HCT116 (cell line): ENCODE measurements at regions not wholly inside any gene's neighbourhood (a gene's known extent, or its start where the extent isn't known, plus 50 kb on each side); places are given as distances from the start of the nearest gene placed in this dataset.

Experiments
- ATAC-seq: fragments of 200-7000 bp; cut with Tn5 transposase; 2 replicates; pipeline ENCODE4 v1.9.1; 2020; ENCODE audit warnings: mild to moderate bottlenecking, moderate library complexity
- BruUV-seq: library from RNA; stranded (reverse); fragments of 400-500 nt; replicated peaks from 2 replicates; lab custom pipeline; 2021; lab: Mats Ljungman, UMichigan
- CTCF ChIA-PET: fragments of 300-600 bp; sonication (Branson Sonifier 250); formaldehyde crosslinking; loops from one replicate; lab custom pipeline; 2021; ENCODE audit warnings: antibody characterized with exemption; lab: Charles Lee
- POLR2A ChIA-PET: fragments of 300-600, 350-600 bp; sonication (Branson Sonifier 250); formaldehyde crosslinking; loops from one replicate; lab custom pipeline; 2021; ENCODE audit warnings: antibody characterized with exemption; lab: Charles Lee
- RAD21 ChIA-PET, 2 experiments: fragments of 300-600 bp; sonication (Branson Sonifier 250); formaldehyde crosslinking; loops; one replicate each; lab custom pipeline; 2023; ENCODE audit warnings: low total read pairs in 2 of 2; ENCODE audit not compliant: uncharacterized antibody in 2 of 2, unreplicated experiment in 2 of 2, low non-redundant PET in 1 of 2; lab: Charles Lee
- DNase-seq: peaks from one replicate; pipeline ENCODE4 v3.0.0-alpha.2; 2010; ENCODE audit warnings: low read depth, low spot score
- H2AFZ ChIP-seq: fragments of 200-600 bp; shearing (Covaris generic), sonication (generic); 2 replicates; pipeline ENCODE4 v1.6.1; 2017; ENCODE audit warnings: low read depth, mixed run types, mixed read lengths, antibody characterized with exemption, low read length; ENCODE audit not compliant: poor library complexity, severe bottlenecking
- H3K27ac ChIP-seq: 2 replicates; pipeline ENCODE4 v1.5.1; 2012; ENCODE audit warnings: low read depth, low read length
- H3K27me3 ChIP-seq: fragments of 200-600 bp; sonication (generic); 2 replicates; pipeline ENCODE4 v1.6.1; 2016; ENCODE audit warnings: mixed run types, low read length, mixed read lengths; ENCODE audit not compliant: insufficient read depth
- H3K36me3 ChIP-seq, 2 experiments: fragments of 200-500 bp in 1 of 2; fragments of 200-600 bp in 1 of 2; sonication (Bioruptor generic) in 1 of 2; sonication (generic) in 1 of 2; 2 replicates each; pipeline versions ENCODE4 v1.5.1 to v1.6.1; 2014 to 2016; ENCODE audit warnings: low read length in 2 of 2, inconsistent platforms in 1 of 2, mixed read lengths in 1 of 2, mixed run types in 1 of 2; ENCODE audit not compliant: insufficient read depth in 2 of 2, control insufficient read depth in 1 of 2
- H3K4me1 ChIP-seq, 2 experiments: fragments of 200-600 bp in 1 of 2; sonication (generic) in 1 of 2; 2 replicates each; pipeline versions ENCODE4 v1.5.1 to v1.6.1; 2012 to 2017; ENCODE audit warnings: low read length in 2 of 2, inconsistent platforms in 1 of 2, mild to moderate bottlenecking in 1 of 2, mixed read lengths in 1 of 2, mixed run types in 1 of 2, moderate library complexity in 1 of 2; ENCODE audit not compliant: insufficient read depth in 2 of 2, control insufficient read depth in 1 of 2
- H3K4me2 ChIP-seq: fragments of 200-600 bp; sonication (generic); 2 replicates; pipeline ENCODE4 v1.6.1; 2017; ENCODE audit warnings: mixed run types, low read length, mixed read lengths
- H3K4me3 ChIP-seq, 2 experiments: fragments of 200-600 bp in 1 of 2; sonication (generic) in 1 of 2; replicated peaks in 1 of 2; 2 replicates each; pipeline ENCODE4 v1.5.1; 2011 to 2016; ENCODE audit warnings: low read length in 2 of 2, control low read depth in 1 of 2, low read depth in 1 of 2, mild to moderate bottlenecking in 1 of 2, mixed read lengths in 1 of 2, mixed run types in 1 of 2
- H3K79me2 ChIP-seq: fragments of 200-600 bp; sonication (generic); 2 replicates; pipeline ENCODE4 v1.6.1; 2017; ENCODE audit warnings: mild to moderate bottlenecking, mixed run types, low read length, moderate library complexity, mixed read lengths; ENCODE audit not compliant: insufficient read depth
- H3K9ac ChIP-seq: fragments of 200-600 bp; sonication (generic); 2 replicates; pipeline ENCODE4 v1.6.1; 2016; ENCODE audit warnings: low read length, mixed read lengths
- H3K9me2 ChIP-seq: fragments of 200-600 bp; sonication (generic), shearing (Covaris generic); 2 replicates; pipeline ENCODE4 v1.6.1; 2017; ENCODE audit warnings: mixed run types, mild to moderate bottlenecking, moderate library complexity; ENCODE audit not compliant: insufficient read depth
- H3K9me3 ChIP-seq, 2 experiments: fragments of 200-500 bp in 1 of 2; fragments of 200-600 bp in 1 of 2; sonication (Bioruptor generic) in 1 of 2; sonication (generic) in 1 of 2; 2 replicates each; pipeline ENCODE4 v1.6.1; 2014 to 2017; ENCODE audit warnings: low read length in 2 of 2, mixed read lengths in 2 of 2, inconsistent platforms in 1 of 2, low read depth in 1 of 2, mild to moderate bottlenecking in 1 of 2, mixed run types in 1 of 2, moderate library complexity in 1 of 2; ENCODE audit not compliant: control insufficient read depth in 1 of 2, insufficient read depth in 1 of 2
- H4K20me1 ChIP-seq: fragments of 200-600 bp; sonication (generic), shearing (Covaris generic); 2 replicates; pipeline ENCODE4 v1.6.1; 2017; ENCODE audit warnings: mixed run types, mild to moderate bottlenecking, moderate library complexity; ENCODE audit not compliant: insufficient read depth
- CBX3 ChIP-seq: IDR thresholded peaks from 2 replicates; pipeline ENCODE4 v1.6.1; 2012; ENCODE audit warnings: low read depth
- CEBPB ChIP-seq: IDR thresholded peaks from 2 replicates; pipeline ENCODE4 v1.6.1; 2012; ENCODE audit warnings: low read depth
- CTCF ChIP-seq, 3 experiments: fragments of 200-600 bp in 1 of 3; sonication (generic) in 1 of 3; IDR thresholded peaks in 2 of 3; conservative IDR thresholded peaks in 1 of 3; 2 replicates each; pipeline ENCODE4 v1.5.1; 2012 to 2017; ENCODE audit warnings: low read depth in 2 of 3, low read length in 2 of 3, antibody characterized with exemption in 1 of 3, borderline replicate concordance in 1 of 3, control low read depth in 1 of 3, mild to moderate bottlenecking in 1 of 3, mixed read lengths in 1 of 3, mixed run types in 1 of 3, moderate library complexity in 1 of 3; ENCODE audit not compliant: insufficient read depth in 1 of 3
- EGR1 ChIP-seq: IDR thresholded peaks from 2 replicates; pipeline ENCODE4 v1.6.1; 2012; ENCODE audit warnings: low read depth
- ELF1 ChIP-seq: IDR thresholded peaks from 2 replicates; pipeline ENCODE4 v1.6.1; 2012; ENCODE audit warnings: low read depth, borderline replicate concordance
- EZH2 ChIP-seq: fragments of 200-600 bp; sonication (generic); IDR thresholded peaks from 2 replicates; pipeline ENCODE4 v1.6.1; 2017; ENCODE audit warnings: antibody characterized with exemption, mixed run types
- EZH2phosphoT487 ChIP-seq: fragments of 200-600 bp; IDR thresholded peaks from 2 replicates; pipeline ENCODE4 v1.6.1; 2018; ENCODE audit warnings: antibody characterized with exemption, borderline replicate concordance
- FOSL1 ChIP-seq: IDR thresholded peaks from 2 replicates; pipeline ENCODE4 v1.6.1; 2012; ENCODE audit warnings: low read depth
- JUND ChIP-seq: IDR thresholded peaks from 2 replicates; pipeline ENCODE4 v1.6.1; 2012
- POLR2A ChIP-seq: IDR thresholded peaks from 2 replicates; pipeline ENCODE4 v1.7.0; 2011; ENCODE audit warnings: borderline replicate concordance; ENCODE audit not compliant: insufficient read depth, insufficient read length; ENCODE audit errors: extremely low read depth
- POLR2AphosphoS5 ChIP-seq: IDR thresholded peaks from 2 replicates; pipeline ENCODE4 v1.6.1; 2011; ENCODE audit warnings: mild to moderate bottlenecking, low read depth, low read length, moderate library complexity
- SIN3A ChIP-seq: IDR thresholded peaks from 2 replicates; pipeline ENCODE4 v1.6.1; 2012; ENCODE audit warnings: low read depth
- SP1 ChIP-seq: IDR thresholded peaks from 2 replicates; pipeline ENCODE4 v1.6.1; 2012; ENCODE audit warnings: low read depth
- SRF ChIP-seq: IDR thresholded peaks from 2 replicates; pipeline ENCODE4 v1.6.1; 2012; ENCODE audit warnings: low read depth
- TCF7L2 ChIP-seq: IDR thresholded peaks from 2 replicates; pipeline ENCODE4 v1.7.0; 2011; ENCODE audit warnings: borderline replicate concordance, inconsistent platforms; ENCODE audit not compliant: insufficient read depth, insufficient read length; ENCODE audit errors: extremely low read depth
- YY1 ChIP-seq: IDR thresholded peaks from 2 replicates; pipeline ENCODE4 v1.6.1; 2011; ENCODE audit warnings: low read length, low read depth, moderate library complexity, mild to moderate bottlenecking; ENCODE audit not compliant: insufficient replicate concordance; ENCODE audit errors: extremely low read depth
- ZFX ChIP-seq: fragments of 450-650 bp; IDR thresholded peaks from 2 replicates; pipeline ENCODE4 v1.6.1; 2017
- ZNF274 ChIP-seq: fragments of 200-500 bp; sonication (Bioruptor generic); IDR thresholded peaks from 2 replicates; pipeline ENCODE4 v1.6.1; 2014; ENCODE audit warnings: mild to moderate bottlenecking, low read depth, low read length, inconsistent platforms
- intact Hi-C: fragments of 100-400 bp; cut with micrococcal nuclease; formaldehyde crosslinking; loops from 2 replicates; pipeline ENCODE4 v1.10.0; 2022
- TF ChIP-seq, protein P1 (sequence below): IDR thresholded peaks from 2 replicates; pipeline ENCODE4 v1.6.1; 2012
- TF ChIP-seq, protein P2 (sequence below): IDR thresholded peaks from 2 replicates; pipeline ENCODE4 v1.6.1; 2012; ENCODE audit warnings: low read depth
- TF ChIP-seq, protein P3 (sequence below): IDR thresholded peaks from 2 replicates; pipeline ENCODE4 v1.6.1; 2011; ENCODE audit warnings: mild to moderate bottlenecking, low read length, moderate library complexity; ENCODE audit not compliant: insufficient replicate concordance; ENCODE audit errors: extremely low read depth
- TF ChIP-seq, protein P4 (sequence below): IDR thresholded peaks from 2 replicates; pipeline ENCODE4 v1.6.1; 2012

GRCh38 chrX:1778817-1779216, 164.0 kb downstream of the ASMT start:
- ChIA-PET CTCF (no interaction called here), RAD21 (no interaction called here), POLR2A (no interaction called here)
- intact Hi-C loops = no loop called here
- H2AFZ ChIP-seq = peak overlapping the region; percentile 61
- no peaks in the 10 kb centered on the region for H4K20me1 ChIP-seq
- H3K4me2 ChIP-seq = peak overlapping the region; percentile 48
- no peaks in the 10 kb centered on the region for H3K9me3 ChIP-seq
- peaks cover 0 to 13% of the 10 kb centered on the region in 2 experiments; a peak in 3 of 4 replicates for H3K4me1 ChIP-seq
- H3K79me2 ChIP-seq = no peaks in the 10 kb centered on the region
- no peaks in the 10 kb centered on the region for H3K9me2 ChIP-seq
- BruUV-seq = no TSS peak
- H3K27me3 ChIP-seq = no peaks in the 10 kb centered on the region
- no peak for ATAC-seq
- H3K27ac ChIP-seq = no peak overlapping the region
- no peak overlapping the region for H3K9ac ChIP-seq
- no peak overlapping the region for H3K4me3 ChIP-seq
- no peaks in the 10 kb centered on the region for H3K36me3 ChIP-seq
- DNase-seq = peak; percentile 24
- TF ChIP-seq, protein P1, sequence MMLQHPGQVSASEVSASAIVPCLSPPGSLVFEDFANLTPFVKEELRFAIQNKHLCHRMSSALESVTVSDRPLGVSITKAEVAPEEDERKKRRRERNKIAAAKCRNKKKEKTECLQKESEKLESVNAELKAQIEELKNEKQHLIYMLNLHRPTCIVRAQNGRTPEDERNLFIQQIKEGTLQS = no peak
- TF ChIP-seq POLR2A (no peak), EGR1 (no peak), FOSL1 (peak; percentile 84), ZFX (no peak), CEBPB (no peak), CTCF (IDR thresholded peaks at IDR 0.05 in 2 of 3, conservative IDR thresholded peaks at IDR 0.05 in 1 of 3; ENCODE audit: borderline replicate concordance in 1 of 3, insufficient read depth in 1 of 3, low read depth in 2 of 3, low read length in 2 of 3) (no peak), SRF (no peak), YY1 (no peak), ZNF274 (no peak), JUND (peak; percentile 68), ELF1 (no peak), SP1 (peak; percentile 54; the same call in 1 of the 2 replicates), EZH2phosphoT487 (no peak), CBX3 (peak; percentile 22; the same call in 1 of the 2 replicates), POLR2AphosphoS5 (no peak), SIN3A (no peak; the same call in 1 of the 2 replicates), EZH2 (no peak), TCF7L2 (no peak)
- TF ChIP-seq, protein P2, sequence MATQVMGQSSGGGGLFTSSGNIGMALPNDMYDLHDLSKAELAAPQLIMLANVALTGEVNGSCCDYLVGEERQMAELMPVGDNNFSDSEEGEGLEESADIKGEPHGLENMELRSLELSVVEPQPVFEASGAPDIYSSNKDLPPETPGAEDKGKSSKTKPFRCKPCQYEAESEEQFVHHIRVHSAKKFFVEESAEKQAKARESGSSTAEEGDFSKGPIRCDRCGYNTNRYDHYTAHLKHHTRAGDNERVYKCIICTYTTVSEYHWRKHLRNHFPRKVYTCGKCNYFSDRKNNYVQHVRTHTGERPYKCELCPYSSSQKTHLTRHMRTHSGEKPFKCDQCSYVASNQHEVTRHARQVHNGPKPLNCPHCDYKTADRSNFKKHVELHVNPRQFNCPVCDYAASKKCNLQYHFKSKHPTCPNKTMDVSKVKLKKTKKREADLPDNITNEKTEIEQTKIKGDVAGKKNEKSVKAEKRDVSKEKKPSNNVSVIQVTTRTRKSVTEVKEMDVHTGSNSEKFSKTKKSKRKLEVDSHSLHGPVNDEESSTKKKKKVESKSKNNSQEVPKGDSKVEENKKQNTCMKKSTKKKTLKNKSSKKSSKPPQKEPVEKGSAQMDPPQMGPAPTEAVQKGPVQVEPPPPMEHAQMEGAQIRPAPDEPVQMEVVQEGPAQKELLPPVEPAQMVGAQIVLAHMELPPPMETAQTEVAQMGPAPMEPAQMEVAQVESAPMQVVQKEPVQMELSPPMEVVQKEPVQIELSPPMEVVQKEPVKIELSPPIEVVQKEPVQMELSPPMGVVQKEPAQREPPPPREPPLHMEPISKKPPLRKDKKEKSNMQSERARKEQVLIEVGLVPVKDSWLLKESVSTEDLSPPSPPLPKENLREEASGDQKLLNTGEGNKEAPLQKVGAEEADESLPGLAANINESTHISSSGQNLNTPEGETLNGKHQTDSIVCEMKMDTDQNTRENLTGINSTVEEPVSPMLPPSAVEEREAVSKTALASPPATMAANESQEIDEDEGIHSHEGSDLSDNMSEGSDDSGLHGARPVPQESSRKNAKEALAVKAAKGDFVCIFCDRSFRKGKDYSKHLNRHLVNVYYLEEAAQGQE = no peak
- TF ChIP-seq, protein P3, sequence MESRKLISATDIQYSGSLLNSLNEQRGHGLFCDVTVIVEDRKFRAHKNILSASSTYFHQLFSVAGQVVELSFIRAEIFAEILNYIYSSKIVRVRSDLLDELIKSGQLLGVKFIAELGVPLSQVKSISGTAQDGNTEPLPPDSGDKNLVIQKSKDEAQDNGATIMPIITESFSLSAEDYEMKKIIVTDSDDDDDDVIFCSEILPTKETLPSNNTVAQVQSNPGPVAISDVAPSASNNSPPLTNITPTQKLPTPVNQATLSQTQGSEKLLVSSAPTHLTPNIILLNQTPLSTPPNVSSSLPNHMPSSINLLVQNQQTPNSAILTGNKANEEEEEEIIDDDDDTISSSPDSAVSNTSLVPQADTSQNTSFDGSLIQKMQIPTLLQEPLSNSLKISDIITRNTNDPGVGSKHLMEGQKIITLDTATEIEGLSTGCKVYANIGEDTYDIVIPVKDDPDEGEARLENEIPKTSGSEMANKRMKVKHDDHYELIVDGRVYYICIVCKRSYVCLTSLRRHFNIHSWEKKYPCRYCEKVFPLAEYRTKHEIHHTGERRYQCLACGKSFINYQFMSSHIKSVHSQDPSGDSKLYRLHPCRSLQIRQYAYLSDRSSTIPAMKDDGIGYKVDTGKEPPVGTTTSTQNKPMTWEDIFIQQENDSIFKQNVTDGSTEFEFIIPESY = no peak
- TF ChIP-seq, protein P4, sequence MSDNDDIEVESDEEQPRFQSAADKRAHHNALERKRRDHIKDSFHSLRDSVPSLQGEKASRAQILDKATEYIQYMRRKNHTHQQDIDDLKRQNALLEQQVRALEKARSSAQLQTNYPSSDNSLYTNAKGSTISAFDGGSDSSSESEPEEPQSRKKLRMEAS = no peak
